ENCODE measurements at regions not wholly inside any gene's neighbourhood (a gene's known extent, or its start where the extent isn't known, plus 50 kb on each side); places are given as distances from the start of the nearest gene placed in this dataset.
"Not testable (repeated sequence)": the region's sequence is repeated elsewhere in the genome, so short reads cannot be mapped to it uniquely, and the experiment has no call there.

DNA sequence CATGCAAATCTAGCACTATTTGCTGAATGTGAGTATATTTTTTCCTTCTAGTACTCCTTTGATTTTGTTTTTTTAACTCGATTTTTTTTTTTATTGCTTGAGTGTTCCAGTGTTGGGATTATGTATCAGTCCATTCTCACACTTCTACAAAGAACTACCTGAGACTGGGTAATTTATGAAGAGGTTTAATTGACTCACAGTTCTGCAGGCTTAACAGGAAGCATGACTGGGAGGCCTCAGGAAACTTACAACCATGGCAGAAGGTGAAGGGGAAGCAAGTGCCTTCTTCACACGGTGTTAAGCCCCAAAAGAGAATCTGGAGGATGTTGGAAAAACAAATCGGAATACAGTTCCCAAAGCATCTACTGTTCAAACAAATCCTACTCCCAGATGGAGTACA, 69.1 kb downstream of the ZNF518B start:
- not testable (repeated sequence) for H3K36me3 Mint-ChIP-seq (ENCODE audit: insufficient read depth); H3K4me3 Mint-ChIP-seq

GRCh38 chr4:10385994-10386394, 71.2 kb downstream of the ZNF518B start:
- H3K27me3 Mint-ChIP-seq (ENCODE audit: low read depth), result peaks cover 4% of the 10 kb centered on the region
- H3K36me3 Mint-ChIP-seq (ENCODE audit: insufficient read depth), result no peaks in the 10 kb centered on the region
- no peak for ATAC-seq
- no peaks in the 10 kb centered on the region for H3K4me1 Mint-ChIP-seq (ENCODE audit: low read depth)
- H3K9me3 Mint-ChIP-seq, result no peaks in the 10 kb centered on the region
- H3K4me3 Mint-ChIP-seq, result no peak overlapping the region
- DNase-seq, result no peak

More for the DNA sequence above, 69.1 kb downstream of the ZNF518B start:
- H3K9me3 Mint-ChIP-seq; H3K4me1 Mint-ChIP-seq (ENCODE audit: low read depth); ATAC-seq; DNase-seq; H3K27me3 Mint-ChIP-seq (ENCODE audit: low read depth): not testable (repeated sequence)

GRCh38 chr4:10384974-10385373, 72.3 kb downstream of the ZNF518B start:
- H3K36me3 Mint-ChIP-seq (ENCODE audit: insufficient read depth), result no peaks in the 10 kb centered on the region
- ATAC-seq (no peak), DNase-seq (no peak)
- no peaks in the 10 kb centered on the region for H3K4me1 Mint-ChIP-seq (ENCODE audit: low read depth)
- peaks cover 4% of the 10 kb centered on the region for H3K27me3 Mint-ChIP-seq (ENCODE audit: low read depth)
- H3K4me3 Mint-ChIP-seq, result no peak overlapping the region
- H3K9me3 Mint-ChIP-seq, result no peaks in the 10 kb centered on the region

- H3K36me3 Mint-ChIP-seq (ENCODE audit: insufficient read depth), result no peaks in the 10 kb centered on the region
- ATAC-seq, result no peak
Measured at GRCh38 chr4:10383417-10383816, 73.8 kb downstream of the ZNF518B start.

DNA sequence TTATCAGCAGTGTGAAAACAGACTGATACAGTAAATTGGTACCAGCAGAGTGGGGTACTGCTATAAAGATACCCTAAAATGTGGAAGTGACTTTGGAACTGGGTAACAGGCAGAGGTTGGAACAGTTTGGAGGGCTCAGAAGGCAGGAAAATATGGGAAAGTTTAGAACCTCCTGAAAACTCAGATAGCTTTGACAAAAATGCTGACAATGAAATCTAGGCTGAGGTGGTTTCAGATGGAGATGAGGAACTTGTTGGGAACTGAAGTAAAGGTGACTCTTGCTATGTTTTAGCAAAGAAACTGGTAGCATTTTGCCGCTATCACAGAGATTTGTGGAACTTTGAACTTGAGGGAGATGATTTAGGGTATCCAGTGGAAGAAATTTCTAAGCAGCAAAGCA, 75.1 kb downstream of the ZNF518B start:
- H3K27me3 Mint-ChIP-seq (ENCODE audit: low read depth); H3K9me3 Mint-ChIP-seq; DNase-seq; H3K4me1 Mint-ChIP-seq (ENCODE audit: low read depth); ATAC-seq; H3K4me3 Mint-ChIP-seq; H3K36me3 Mint-ChIP-seq (ENCODE audit: insufficient read depth): not testable (repeated sequence)

More at GRCh38 chr4:10383417-10383816, 73.8 kb downstream of the ZNF518B start:
- Mint-ChIP-seq H3K27me3 (ENCODE audit: low read depth) (peaks cover 4% of the 10 kb centered on the region), H3K9me3 (no peaks in the 10 kb centered on the region), H3K4me1 (ENCODE audit: low read depth) (no peaks in the 10 kb centered on the region), H3K4me3 (no peak overlapping the region)
- no peak for DNase-seq

- ATAC-seq (no peak), DNase-seq (no peak)
- no peaks in the 10 kb centered on the region for H3K36me3 Mint-ChIP-seq (ENCODE audit: insufficient read depth)
- H3K4me3 Mint-ChIP-seq, result no peak overlapping the region
- H3K27me3 Mint-ChIP-seq (ENCODE audit: low read depth), result peaks cover 5% of the 10 kb centered on the region
- H3K9me3 Mint-ChIP-seq, result no peaks in the 10 kb centered on the region
- no peaks in the 10 kb centered on the region for H3K4me1 Mint-ChIP-seq (ENCODE audit: low read depth)
Measured at GRCh38 chr4:10381146-10381545, 76.1 kb downstream of the ZNF518B start.

DNA sequence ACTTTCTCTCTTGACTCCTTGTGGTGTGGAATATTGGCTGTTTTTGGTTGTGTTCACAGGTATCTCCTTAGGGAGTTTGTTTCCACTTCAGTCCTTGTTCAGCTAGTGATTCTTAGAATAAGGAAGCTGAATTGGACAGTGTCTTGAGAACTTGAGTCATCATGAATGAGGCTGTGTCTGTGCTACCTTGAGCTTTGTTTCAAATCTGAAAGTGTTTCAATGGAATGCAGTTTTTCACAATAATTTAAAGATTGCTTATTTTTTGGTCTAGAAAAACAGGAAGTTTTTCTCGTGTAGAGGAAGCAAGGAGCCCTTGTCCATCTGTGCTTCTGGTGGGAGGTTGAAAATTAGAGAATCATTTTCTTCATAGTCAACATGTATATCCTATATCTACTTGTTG, 76.5 kb downstream of the ZNF518B start:
- DNase-seq, result no peak
- H3K36me3 Mint-ChIP-seq (ENCODE audit: insufficient read depth), result no peaks in the 10 kb centered on the region
- H3K4me3 Mint-ChIP-seq, result no peak overlapping the region
- H3K9me3 Mint-ChIP-seq, result no peaks in the 10 kb centered on the region
- ATAC-seq, result no peak
- peaks cover 6% of the 10 kb centered on the region for H3K27me3 Mint-ChIP-seq (ENCODE audit: low read depth)
- no peaks in the 10 kb centered on the region for H3K4me1 Mint-ChIP-seq (ENCODE audit: low read depth)

GRCh38 chr4:10371869-10372471, 85.3 kb downstream of the ZNF518B start:
- no peaks in the 10 kb centered on the region for H3K9me3 Mint-ChIP-seq
- H3K4me1 Mint-ChIP-seq (ENCODE audit: low read depth), result no peaks in the 10 kb centered on the region
- H3K4me3 Mint-ChIP-seq, result no peak overlapping the region
- DNase-seq (no peak), ATAC-seq (no peak)
- no peaks in the 10 kb centered on the region for H3K36me3 Mint-ChIP-seq (ENCODE audit: insufficient read depth)
- peaks cover 2% of the 10 kb centered on the region for H3K27me3 Mint-ChIP-seq (ENCODE audit: low read depth)

DNA sequence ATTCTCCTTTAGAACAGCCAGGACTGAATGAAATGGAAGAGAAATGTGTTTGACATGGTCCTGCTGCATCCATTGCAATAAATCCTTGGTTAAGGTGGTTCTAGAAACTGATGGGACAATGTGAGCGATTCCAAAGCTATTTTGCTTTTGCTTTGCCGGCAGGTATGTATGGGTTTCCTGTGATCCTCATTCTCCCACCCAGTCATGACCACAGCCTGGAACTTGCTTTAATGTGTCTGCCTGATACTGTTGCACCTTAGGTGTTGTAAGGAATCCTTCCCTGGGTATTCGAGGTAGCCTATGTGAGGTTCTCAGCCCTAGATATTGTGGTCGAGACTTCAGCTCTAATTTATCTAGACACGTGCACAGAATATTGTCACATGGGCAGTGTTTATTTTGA, 86.1 kb downstream of the ZNF518B start:
- Mint-ChIP-seq H3K27me3 (ENCODE audit: low read depth) (peaks cover under 1% of the 10 kb centered on the region), H3K9me3 (no peaks in the 10 kb centered on the region), H3K4me3 (no peak overlapping the region), H3K36me3 (ENCODE audit: insufficient read depth) (no peaks in the 10 kb centered on the region), H3K4me1 (ENCODE audit: low read depth) (no peaks in the 10 kb centered on the region)
- ATAC-seq (no peak), DNase-seq (no peak)

DNA sequence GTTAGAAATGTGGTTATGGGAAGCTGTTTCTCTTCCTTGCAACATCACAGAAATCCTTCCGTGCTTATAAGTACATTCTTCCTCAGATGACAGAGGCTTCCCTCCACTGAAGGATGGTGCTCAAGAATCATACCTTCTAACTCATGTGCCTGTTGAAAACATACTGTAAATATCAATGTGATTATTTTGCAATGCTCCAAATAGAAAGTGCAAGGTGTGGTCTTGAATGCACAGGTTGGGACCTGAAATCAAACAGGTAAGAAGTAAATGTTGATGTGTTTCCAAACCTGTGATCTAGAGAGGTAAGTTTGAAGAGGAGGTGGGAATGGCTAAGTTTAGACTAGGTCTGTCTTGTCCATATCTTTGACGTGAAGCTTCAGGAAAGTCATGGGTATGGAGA, 87.7 kb downstream of the ZNF518B start:
- H3K27me3 Mint-ChIP-seq (ENCODE audit: low read depth), result no peaks in the 10 kb centered on the region
- no peaks in the 10 kb centered on the region for H3K9me3 Mint-ChIP-seq
- H3K4me1 Mint-ChIP-seq (ENCODE audit: low read depth), result no peaks in the 10 kb centered on the region
- no peaks in the 10 kb centered on the region for H3K36me3 Mint-ChIP-seq (ENCODE audit: insufficient read depth)
- H3K4me3 Mint-ChIP-seq, result no peak overlapping the region
- DNase-seq, result no peak
- ATAC-seq, result no peak

DNA sequence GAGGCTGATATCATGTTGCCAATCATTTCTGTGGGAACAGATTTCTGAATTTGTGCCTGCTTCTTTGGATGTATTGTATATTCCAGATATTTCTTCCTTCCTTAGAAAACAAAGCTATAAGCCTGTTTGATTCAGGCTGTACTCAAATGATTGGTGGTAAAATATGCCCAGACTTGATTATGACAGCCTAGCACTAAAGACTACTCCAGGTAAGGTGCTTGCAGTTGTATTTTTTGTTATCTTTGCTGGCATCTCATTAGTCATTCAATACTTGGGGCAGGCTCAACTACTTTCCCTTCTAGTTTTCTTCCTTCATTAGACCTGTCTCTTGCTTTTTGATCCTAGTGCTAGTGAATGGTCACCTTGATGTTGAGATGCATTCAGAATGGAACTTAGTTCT, 90.6 kb downstream of the ZNF518B start:
- no peak for ATAC-seq
- H3K4me3 Mint-ChIP-seq, result no peak overlapping the region
- DNase-seq, result no peak

GRCh38 chr4:10364194-10364593, 93.0 kb downstream of the ZNF518B start:
- no peaks in the 10 kb centered on the region for H3K9me3 Mint-ChIP-seq
- peaks cover 5% of the 10 kb centered on the region for H3K27me3 Mint-ChIP-seq (ENCODE audit: low read depth)
- ATAC-seq (no peak), DNase-seq (no peak)
- H3K36me3 Mint-ChIP-seq (ENCODE audit: insufficient read depth), result no peaks in the 10 kb centered on the region
- no peaks in the 10 kb centered on the region for H3K4me1 Mint-ChIP-seq (ENCODE audit: low read depth)
- no peak overlapping the region for H3K4me3 Mint-ChIP-seq

More for the DNA sequence above, 90.6 kb downstream of the ZNF518B start:
- H3K36me3 Mint-ChIP-seq (ENCODE audit: insufficient read depth), result no peaks in the 10 kb centered on the region
- H3K4me1 Mint-ChIP-seq (ENCODE audit: low read depth), result no peaks in the 10 kb centered on the region
- peaks cover 5% of the 10 kb centered on the region for H3K27me3 Mint-ChIP-seq (ENCODE audit: low read depth)
- no peaks in the 10 kb centered on the region for H3K9me3 Mint-ChIP-seq

- H3K9me3 Mint-ChIP-seq, result no peaks in the 10 kb centered on the region
- no peaks in the 10 kb centered on the region for H3K4me1 Mint-ChIP-seq (ENCODE audit: low read depth)
- DNase-seq, result no peak
- H3K36me3 Mint-ChIP-seq (ENCODE audit: insufficient read depth), result no peaks in the 10 kb centered on the region
- ATAC-seq, result no peak
- H3K4me3 Mint-ChIP-seq, result no peak overlapping the region
- peaks cover 5% of the 10 kb centered on the region for H3K27me3 Mint-ChIP-seq (ENCODE audit: low read depth)
Measured at GRCh38 chr4:10354746-10355145, 102.5 kb downstream of the ZNF518B start.

DNA sequence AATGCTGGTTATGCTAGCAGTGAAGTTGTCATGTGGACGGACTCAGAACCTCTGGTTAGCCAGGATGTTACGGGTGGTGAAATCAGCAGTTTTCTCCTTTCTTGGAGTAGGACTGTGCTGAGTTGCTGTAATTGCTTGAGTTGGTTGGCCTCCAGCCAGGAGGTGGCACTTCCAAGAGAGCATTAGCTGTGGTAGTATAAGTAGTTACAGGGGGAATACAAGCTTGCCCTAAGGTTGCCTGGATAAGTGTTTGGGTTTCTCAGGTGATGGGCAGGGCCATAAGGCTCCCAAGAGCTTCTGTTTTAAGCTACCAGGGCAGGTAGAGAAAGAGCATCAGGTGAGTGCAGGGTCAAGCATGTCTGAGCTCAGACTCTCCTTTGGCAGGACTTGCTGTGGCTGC, 103.0 kb downstream of the ZNF518B start:
- H3K4me1 Mint-ChIP-seq (ENCODE audit: low read depth), result no peaks in the 10 kb centered on the region
- no peaks in the 10 kb centered on the region for H3K36me3 Mint-ChIP-seq (ENCODE audit: insufficient read depth)
- peaks cover 5% of the 10 kb centered on the region for H3K27me3 Mint-ChIP-seq (ENCODE audit: low read depth)
- DNase-seq (no peak), ATAC-seq (no peak)
- no peaks in the 10 kb centered on the region for H3K9me3 Mint-ChIP-seq
- H3K4me3 Mint-ChIP-seq, result no peak overlapping the region

- H3K9me3 Mint-ChIP-seq, result no peaks in the 10 kb centered on the region
- ATAC-seq, result no peak
- no peaks in the 10 kb centered on the region for H3K36me3 Mint-ChIP-seq (ENCODE audit: insufficient read depth)
- no peaks in the 10 kb centered on the region for H3K4me1 Mint-ChIP-seq (ENCODE audit: low read depth)
- peaks cover 5% of the 10 kb centered on the region for H3K27me3 Mint-ChIP-seq (ENCODE audit: low read depth)
- H3K4me3 Mint-ChIP-seq, result no peak overlapping the region
- DNase-seq, result no peak
Measured at GRCh38 chr4:10353110-10353509, 104.1 kb downstream of the ZNF518B start.

GRCh38 chr4:10348241-10348640, 109.0 kb downstream of the ZNF518B start:
- DNase-seq (no peak), ATAC-seq (no peak)
- Mint-ChIP-seq H3K4me1 (ENCODE audit: low read depth) (no peaks in the 10 kb centered on the region), H3K36me3 (ENCODE audit: insufficient read depth) (no peaks in the 10 kb centered on the region), H3K4me3 (no peak overlapping the region), H3K9me3 (no peaks in the 10 kb centered on the region), H3K27me3 (ENCODE audit: low read depth) (peaks cover 5% of the 10 kb centered on the region)

All from activated T-cell treated with anti-CD3 and anti-CD28 coated beads, Interleukin-2, amount 50 U/mL, for 4 hours (primary cell).